Tibial nerve (tissue), 3 donors: ENCODE measurements at regions not wholly inside any gene's neighbourhood (a gene's known extent, or its start where the extent isn't known, plus 50 kb on each side); places are given as distances from the start of the nearest gene placed in this dataset.

Source experiments
- POLR2A ChIP-seq, 2 donors: fragments of 450-650 bp; IDR thresholded peaks; one replicate each; pipeline ENCODE4 v1.6.1; 2017; ENCODE audit warnings: antibody characterized with exemption in 2 of 2, mild to moderate bottlenecking in 2 of 2, moderate library complexity in 2 of 2
- TF ChIP-seq, protein P1 (sequence below), 5 experiments: fragments of 200-600 bp in 3 of 5; fragments of 450-650 bp in 2 of 5; sonication (generic) in 3 of 5; IDR thresholded peaks; one replicate each; pipeline ENCODE4 v1.5.1; 2016 to 2019; ENCODE audit warnings: antibody characterized with exemption in 5 of 5, mild to moderate bottlenecking in 3 of 5, moderate library complexity in 2 of 5

DNA sequence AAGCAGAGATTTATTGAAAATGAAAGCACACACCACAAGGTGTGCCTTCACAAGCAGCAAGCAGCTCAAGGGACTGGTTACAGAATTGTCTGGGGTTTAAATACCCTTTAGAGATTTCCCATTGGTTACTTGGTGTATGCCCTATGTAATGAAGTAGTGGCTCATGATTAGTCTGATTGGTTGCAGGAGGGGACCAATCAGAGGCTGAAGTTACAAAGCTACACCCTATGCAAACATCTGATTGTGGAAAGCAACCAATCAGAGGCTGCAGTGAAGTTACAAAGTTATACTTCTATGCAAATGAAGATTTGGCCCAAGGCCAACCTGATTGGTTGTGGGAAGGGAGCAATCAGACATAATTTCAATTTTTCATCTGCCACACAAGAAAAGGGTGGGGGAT lies 119.9 kb downstream of the C9orf152 start:
- TF ChIP-seq POLR2A (IDR thresholded peaks at IDR 0.05), result no peak
- TF ChIP-seq, protein P1, sequence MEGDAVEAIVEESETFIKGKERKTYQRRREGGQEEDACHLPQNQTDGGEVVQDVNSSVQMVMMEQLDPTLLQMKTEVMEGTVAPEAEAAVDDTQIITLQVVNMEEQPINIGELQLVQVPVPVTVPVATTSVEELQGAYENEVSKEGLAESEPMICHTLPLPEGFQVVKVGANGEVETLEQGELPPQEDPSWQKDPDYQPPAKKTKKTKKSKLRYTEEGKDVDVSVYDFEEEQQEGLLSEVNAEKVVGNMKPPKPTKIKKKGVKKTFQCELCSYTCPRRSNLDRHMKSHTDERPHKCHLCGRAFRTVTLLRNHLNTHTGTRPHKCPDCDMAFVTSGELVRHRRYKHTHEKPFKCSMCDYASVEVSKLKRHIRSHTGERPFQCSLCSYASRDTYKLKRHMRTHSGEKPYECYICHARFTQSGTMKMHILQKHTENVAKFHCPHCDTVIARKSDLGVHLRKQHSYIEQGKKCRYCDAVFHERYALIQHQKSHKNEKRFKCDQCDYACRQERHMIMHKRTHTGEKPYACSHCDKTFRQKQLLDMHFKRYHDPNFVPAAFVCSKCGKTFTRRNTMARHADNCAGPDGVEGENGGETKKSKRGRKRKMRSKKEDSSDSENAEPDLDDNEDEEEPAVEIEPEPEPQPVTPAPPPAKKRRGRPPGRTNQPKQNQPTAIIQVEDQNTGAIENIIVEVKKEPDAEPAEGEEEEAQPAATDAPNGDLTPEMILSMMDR (IDR thresholded peaks at IDR 0.05), result no peak
